IMR-90 (cell line): ENCODE measurements at regions not wholly inside any gene's neighbourhood (a gene's known extent, or its start where the extent isn't known, plus 50 kb on each side); places are given as distances from the start of the nearest gene placed in this dataset.

Experiments used
- ATAC-seq: fragments of 200-7000 bp; cut with Tn5 transposase; 2 replicates; pipeline ENCODE4 v1.9.1; 2020; ENCODE audit warnings: low read depth, mild to moderate bottlenecking, moderate library complexity
- BruUV-seq: library from RNA; stranded (reverse); fragments of 400-500 nt; replicated peaks from 2 replicates; lab custom pipeline; 2021; lab: Mats Ljungman, UMichigan
- CTCF ChIA-PET: fragments of 300-600 bp; formaldehyde crosslinking; extraction: SDS; loops from one replicate; lab custom pipeline; 2021; ENCODE audit warnings: antibody characterized with exemption; lab: Yijun Ruan, JAX
- POLR2A ChIA-PET: fragments of 300-600 bp; sonication (Branson Sonifier 250); formaldehyde crosslinking; loops from one replicate; lab custom pipeline; 2022; ENCODE audit warnings: antibody characterized with exemption; ENCODE audit not compliant: unreplicated experiment; lab: Charles Lee
- DNase-seq: peaks from one replicate; pipeline ENCODE4 v3.0.0; 2013
- H2AFZ ChIP-seq: replicated peaks from 2 replicates; pipeline ENCODE3; 2013; ENCODE audit warnings: low read length, mild to moderate bottlenecking; ENCODE audit not compliant: poor library complexity
- H2AK5ac ChIP-seq: 2 replicates; pipeline ENCODE4 v1.6.1; 2013; ENCODE audit warnings: low read depth, low read length, inconsistent platforms
- H2AK9ac ChIP-seq: replicated peaks from 2 replicates; pipeline ENCODE3; 2013; ENCODE audit warnings: mild to moderate bottlenecking, low read depth, low read length, moderate library complexity; ENCODE audit not compliant: poor library complexity
- H2BK120ac ChIP-seq: 2 replicates; pipeline ENCODE4 v1.6.1; 2013; ENCODE audit warnings: low read depth, low read length, inconsistent platforms
- H2BK15ac ChIP-seq: 3 replicates; pipeline ENCODE4 v1.6.1; 2013; ENCODE audit warnings: low read depth, low read length, inconsistent platforms
- H2BK20ac ChIP-seq: 2 replicates; pipeline ENCODE4 v1.6.1; 2013; ENCODE audit warnings: low read depth, mild to moderate bottlenecking, inconsistent platforms, low read length, moderate library complexity
- H2BK5ac ChIP-seq: 2 replicates; pipeline ENCODE4 v1.6.1; 2013; ENCODE audit warnings: mild to moderate bottlenecking, low read depth, low read length, inconsistent platforms; ENCODE audit not compliant: poor library complexity, severe bottlenecking
- H3K14ac ChIP-seq: replicated peaks from 2 replicates; pipeline ENCODE4 v1.6.1; 2013; ENCODE audit warnings: low read depth, low read length, inconsistent platforms
- H3K18ac ChIP-seq: 2 replicates; pipeline ENCODE4 v1.6.1; 2013; ENCODE audit warnings: low read depth, low read length, control low read depth
- H3K23ac ChIP-seq: 2 replicates; pipeline ENCODE4 v1.6.1; 2013; ENCODE audit warnings: low read depth, low read length, inconsistent platforms
- H3K27ac ChIP-seq: 2 replicates; pipeline ENCODE4 v1.5.1; 2013; ENCODE audit warnings: mild to moderate bottlenecking, control low read depth, low read length; ENCODE audit not compliant: insufficient read depth
- H3K27me3 ChIP-seq: 2 replicates; pipeline ENCODE4 v1.6.1; 2013; ENCODE audit warnings: low read length; ENCODE audit not compliant: control insufficient read depth, insufficient read depth
- H3K36me3 ChIP-seq: 2 replicates; pipeline ENCODE4 v1.6.1; 2013; ENCODE audit warnings: low read length, mixed read lengths; ENCODE audit not compliant: control insufficient read depth, insufficient read depth
- H3K4ac ChIP-seq: 2 replicates; pipeline ENCODE4 v1.6.1; 2013; ENCODE audit warnings: low read depth, low read length, inconsistent platforms
- H3K4me1 ChIP-seq: 2 replicates; pipeline ENCODE4 v1.6.1; 2013; ENCODE audit warnings: low read length, mixed read lengths; ENCODE audit not compliant: control insufficient read depth, insufficient read depth
- H3K4me2 ChIP-seq: 2 replicates; pipeline ENCODE4 v1.6.1; 2013; ENCODE audit warnings: low read depth, mild to moderate bottlenecking, control low read depth, low read length, moderate library complexity
- H3K4me3 ChIP-seq: 2 replicates; pipeline ENCODE4 v1.5.1; 2013; ENCODE audit warnings: low read depth, mild to moderate bottlenecking, control low read depth, low read length, moderate library complexity; ENCODE audit not compliant: insufficient read depth
- H3K56ac ChIP-seq: 2 replicates; pipeline ENCODE4 v1.6.1; 2013; ENCODE audit warnings: low read length, inconsistent platforms; ENCODE audit not compliant: insufficient read depth; ENCODE audit errors: extremely low read depth
- H3K79me1 ChIP-seq, 2 experiments: 2 replicates each; pipeline ENCODE4 v1.6.1; 2013; ENCODE audit warnings: low read length in 2 of 2, inconsistent platforms in 1 of 2, low read depth in 1 of 2
- H3K9ac ChIP-seq: 2 replicates; pipeline ENCODE4 v1.6.1; 2013; ENCODE audit warnings: low read depth, low read length, control low read depth
- H3K9me1 ChIP-seq: 2 replicates; pipeline ENCODE4 v1.6.1; 2013; ENCODE audit warnings: low read length, inconsistent platforms; ENCODE audit not compliant: insufficient read depth
- H3K9me3 ChIP-seq: 2 replicates; pipeline ENCODE4 v1.6.1; 2013; ENCODE audit warnings: low read length; ENCODE audit not compliant: control insufficient read depth, insufficient read depth
- H4K20me1 ChIP-seq: 2 replicates; pipeline ENCODE4 v1.6.1; 2013; ENCODE audit warnings: low read length, inconsistent platforms; ENCODE audit not compliant: insufficient read depth
- H4K5ac ChIP-seq: 2 replicates; pipeline ENCODE4 v1.6.1; 2013; ENCODE audit warnings: mild to moderate bottlenecking, low read depth, low read length, control low read depth
- H4K8ac ChIP-seq, 2 experiments: 2 replicates each; pipeline ENCODE4 v1.6.1; 2013; ENCODE audit warnings: low read depth in 2 of 2, low read length in 2 of 2, control low read depth in 1 of 2, inconsistent platforms in 1 of 2
- H4K91ac ChIP-seq: 2 replicates; pipeline ENCODE4 v1.6.1; 2013; ENCODE audit warnings: low read depth, low read length, inconsistent platforms; ENCODE audit not compliant: insufficient read depth
- CEBPB ChIP-seq: IDR thresholded peaks from 2 replicates; pipeline ENCODE4 v1.6.1; 2012; ENCODE audit warnings: low read depth, low read length, improper control_type of control experiment
- MXI1 ChIP-seq: IDR thresholded peaks from 2 replicates; pipeline ENCODE4 v1.6.1; 2012; ENCODE audit warnings: low read depth, mild to moderate bottlenecking, low read length, moderate library complexity, borderline replicate concordance
- whole genome bisulfite sequencing, 2 experiments: methylation state at CpG; one replicate each; pipeline versions ENCODE4 v1.1.5 to v1.1.7; 2013; ENCODE audit warnings: missing lambda C conversion rate in 2 of 2; ENCODE audit not compliant: insufficient read length in 1 of 2; ENCODE audit errors: extremely low coverage in 2 of 2; 5-methylcytosine and 5-hydroxymethylcytosine counted together
- dilution Hi-C: fragments of 300-500 bp; cut with HindIII; formaldehyde crosslinking; loops from one replicate; pipeline ENCODE4 v1.14.3; 2018; ENCODE audit warnings: low sequenced_read_pairs; ENCODE audit not compliant: unreplicated experiment
- in situ Hi-C: fragments of 300-500 bp; cut with MboI; formaldehyde crosslinking; loops from 3 replicates; pipeline ENCODE4 v1.14.3; 2019; ENCODE audit warnings: low sequenced_read_pairs, inconsistent platforms, mixed read lengths
- intact Hi-C: fragments of 100-400 bp; cut with micrococcal nuclease; formaldehyde crosslinking; loops from 2 replicates; pipeline ENCODE4 v1.10.0; 2022

GRCh38 chr12:89024580-89024979 is 327.7 kb downstream of the DUSP6 start:
- ATAC-seq (no peak), DNase-seq (no peak)
- Histone ChIP-seq H2BK120ac (no peak overlapping the region), H3K4ac (no peak overlapping the region), H3K36me3 (no peaks in the 10 kb centered on the region), H3K23ac (no peak overlapping the region), H4K8ac (no peak overlapping the region), H3K4me2 (no peak overlapping the region), H2AK5ac (no peak overlapping the region), H2BK5ac (no peak overlapping the region), H3K56ac (no peak overlapping the region), H2BK15ac (no peak overlapping the region), H3K18ac (no peak overlapping the region), H4K5ac (no peak overlapping the region), H3K27me3 (no peaks in the 10 kb centered on the region), H2BK20ac (no peak overlapping the region), H3K79me1 (no peaks in the 10 kb centered on the region), H3K27ac (no peak overlapping the region), H3K9me3 (no peaks in the 10 kb centered on the region), H2AK9ac (no peak overlapping the region), H3K4me1 (no peaks in the 10 kb centered on the region), H3K14ac (no peak overlapping the region), H4K91ac (no peak overlapping the region), H3K9me1 (no peaks in the 10 kb centered on the region), H3K9ac (no peak overlapping the region), H2AFZ (no peak overlapping the region), H3K4me3 (no peak overlapping the region), H4K20me1 (no peaks in the 10 kb centered on the region)
- in situ Hi-C loops (loop anchor here (5.0 kb wide), 1 partner anchor 433 kb away; no protein-coding TSS in a partner anchor), dilution Hi-C loops (no loop called here), intact Hi-C loops (no loop called here)
- BruUV-seq = no TSS peak
- POLR2A ChIA-PET = no interaction called here
- CTCF ChIA-PET = no interaction called here
- TF ChIP-seq CEBPB (no peak), MXI1 (no peak)
- no CpG with 5 or more reads among the region's 4 CpGs for WGBS, 2 experiments
